NCI-H2029 treated with DMSO at 0.1 percent for 48 hours (cell line): ENCODE measurements at regions not wholly inside any gene's neighbourhood (a gene's known extent, or its start where the extent isn't known, plus 50 kb on each side); places are given as distances from the start of the nearest gene placed in this dataset.

ENCODE experiments used
- DNase-seq: peaks from one replicate; lab custom pipeline; 2025; lab: John Stamatoyannopoulos, UW

DNA sequence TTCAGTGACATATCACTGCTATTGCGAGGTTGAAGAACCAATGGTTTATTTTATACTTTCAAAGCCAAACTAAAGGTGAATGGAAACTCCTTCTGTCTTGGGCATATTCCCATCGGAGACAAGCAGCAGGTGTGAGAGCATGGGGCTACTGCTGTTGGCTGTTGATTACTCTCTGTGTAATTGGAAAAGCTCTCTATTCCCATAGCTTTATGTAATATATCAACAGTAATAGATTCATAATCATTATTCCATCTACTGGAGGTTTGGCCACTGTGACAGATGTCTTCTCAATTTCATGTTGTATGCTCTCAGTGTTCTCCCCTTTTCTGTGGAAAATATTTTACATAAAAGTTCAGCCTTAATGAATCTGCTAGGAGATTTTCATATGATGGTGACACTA lies 352.0 kb downstream of the BTG1 start:
- no peak for DNase-seq

DNA sequence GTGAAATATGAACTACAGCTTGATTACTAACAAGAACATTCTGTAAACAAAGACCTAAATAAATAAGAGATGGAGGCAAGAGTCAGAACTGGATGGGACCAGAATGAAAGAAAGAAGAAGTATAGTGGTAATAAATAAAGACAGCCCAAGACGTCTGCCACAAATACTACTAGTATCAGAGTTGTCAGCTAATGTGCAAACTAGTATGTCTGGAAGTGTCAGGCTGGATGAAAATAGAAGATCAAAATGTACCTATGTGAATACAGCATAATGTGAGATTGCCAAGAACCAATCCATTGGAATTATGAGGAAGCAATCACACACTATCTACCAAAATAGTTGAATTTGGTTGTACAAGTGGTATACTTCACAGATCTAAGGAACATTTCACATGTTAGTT lies 353.0 kb downstream of the BTG1 start:
- DNase-seq = no peak

DNA sequence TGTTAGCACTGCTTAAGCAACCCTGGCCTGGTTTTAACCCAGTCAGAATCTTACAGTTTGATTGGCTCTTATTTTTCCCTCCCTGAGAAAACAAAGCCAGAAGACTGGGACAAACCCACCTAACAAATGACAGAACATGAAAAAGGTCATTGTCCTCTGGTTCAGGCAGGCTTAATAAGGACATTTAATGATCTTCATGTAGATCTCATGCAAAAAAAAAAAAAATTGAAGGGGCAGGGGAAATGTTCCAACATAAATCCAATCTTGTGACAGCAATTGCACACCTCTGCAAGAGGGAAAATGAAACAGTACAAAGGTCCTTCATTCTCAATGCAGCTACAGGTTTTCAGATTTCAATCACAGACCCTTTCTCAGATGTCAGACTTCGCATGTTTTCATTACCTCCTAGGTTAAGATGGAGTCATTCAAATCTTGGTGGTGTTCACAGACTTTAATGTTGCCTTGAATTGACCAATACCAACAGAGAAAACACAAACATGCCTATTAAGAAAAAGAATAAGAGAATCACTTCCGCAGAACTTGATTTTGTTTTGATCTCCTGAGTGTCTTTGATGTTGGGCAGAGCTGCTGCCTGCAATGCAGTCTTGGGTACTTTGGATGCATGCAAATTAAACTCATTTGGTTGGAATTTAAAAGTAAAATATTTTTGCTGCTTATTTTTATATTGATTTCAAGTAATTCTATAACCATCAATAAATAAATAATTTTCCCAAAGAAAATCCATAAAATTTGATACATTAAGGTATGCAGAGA lies 359.0 kb downstream of the BTG1 start:
- DNase-seq = no peak

DNA sequence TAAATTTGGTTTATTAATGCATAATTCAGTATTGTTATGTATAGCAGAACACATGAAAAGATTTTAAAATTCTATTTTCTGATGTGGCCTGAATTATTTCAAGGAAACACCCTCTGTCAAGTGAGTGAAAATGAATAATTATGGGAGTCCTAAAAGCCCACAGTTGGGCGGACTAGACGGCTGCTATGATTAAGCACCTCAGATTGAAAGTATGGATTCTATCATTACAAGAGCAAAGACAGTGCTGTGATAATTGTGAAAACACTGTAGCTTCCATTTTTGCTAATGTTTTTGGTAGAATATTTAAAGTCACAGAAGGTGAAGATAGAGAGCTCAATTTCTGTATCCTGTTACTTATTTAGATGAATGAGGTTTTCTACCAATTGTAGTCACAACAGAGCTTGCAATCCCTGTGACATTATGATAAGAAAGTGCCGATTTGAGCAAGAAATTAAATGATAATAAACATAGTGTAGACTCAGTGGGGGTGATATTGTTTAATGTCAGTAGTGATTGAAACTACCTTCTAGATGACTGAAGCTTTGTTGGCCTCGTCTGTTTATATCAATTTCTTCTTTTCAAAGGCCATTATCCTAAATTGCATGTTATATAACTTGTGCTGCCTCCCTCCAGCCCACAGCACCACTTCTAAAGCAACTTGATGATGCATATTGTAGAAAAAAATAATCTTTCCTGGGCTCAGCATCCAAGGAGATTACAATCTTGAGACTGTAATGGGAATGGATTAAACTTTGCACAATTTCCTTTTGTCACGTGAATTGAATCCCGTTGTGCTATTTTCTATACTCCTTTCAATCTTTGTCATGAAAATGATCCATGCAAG lies 359.8 kb downstream of the BTG1 start:
- no peak for DNase-seq

DNA sequence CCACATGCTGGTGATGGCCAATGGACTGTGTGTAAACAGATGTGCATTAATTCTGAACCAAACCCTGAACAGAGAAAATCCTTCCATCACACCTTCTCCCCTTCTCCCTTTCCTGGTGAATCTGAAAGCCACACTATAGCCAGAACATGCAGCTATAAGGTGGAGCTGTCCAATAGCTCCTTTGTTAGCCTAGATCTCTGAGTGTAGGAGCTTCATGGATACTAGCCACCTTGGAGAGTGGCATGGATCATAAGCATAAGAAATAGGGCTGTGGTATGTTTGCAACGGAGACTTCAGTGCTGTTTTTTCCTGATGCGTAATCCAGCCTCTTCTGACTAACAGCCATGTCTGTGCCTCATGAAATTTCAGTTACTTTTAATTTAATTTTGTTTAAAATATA lies 364.5 kb downstream of the BTG1 start:
- DNase-seq = no peak

DNA sequence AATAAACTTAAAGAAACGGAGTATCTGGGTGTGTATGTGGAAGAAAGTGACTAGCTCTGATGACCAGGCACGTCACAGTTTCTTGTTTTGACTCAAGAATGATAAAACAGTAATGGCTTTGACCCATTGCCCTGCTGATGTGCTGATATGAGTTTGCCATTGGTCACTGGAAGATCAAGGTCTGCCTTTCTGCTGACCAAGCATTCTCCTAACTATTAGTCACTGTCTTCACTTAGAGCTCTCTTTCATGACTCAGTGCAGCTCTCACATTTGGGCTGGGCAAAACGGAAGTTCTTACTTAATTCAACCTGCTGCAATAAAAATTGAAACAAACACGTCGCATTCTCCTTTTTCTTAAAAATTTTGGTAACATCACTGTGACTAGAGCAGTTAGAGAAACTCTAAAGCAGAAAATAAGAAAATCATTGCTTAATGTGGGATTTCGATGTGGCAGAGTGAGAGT lies 366.7 kb downstream of the BTG1 start:
- DNase-seq = no peak

DNA sequence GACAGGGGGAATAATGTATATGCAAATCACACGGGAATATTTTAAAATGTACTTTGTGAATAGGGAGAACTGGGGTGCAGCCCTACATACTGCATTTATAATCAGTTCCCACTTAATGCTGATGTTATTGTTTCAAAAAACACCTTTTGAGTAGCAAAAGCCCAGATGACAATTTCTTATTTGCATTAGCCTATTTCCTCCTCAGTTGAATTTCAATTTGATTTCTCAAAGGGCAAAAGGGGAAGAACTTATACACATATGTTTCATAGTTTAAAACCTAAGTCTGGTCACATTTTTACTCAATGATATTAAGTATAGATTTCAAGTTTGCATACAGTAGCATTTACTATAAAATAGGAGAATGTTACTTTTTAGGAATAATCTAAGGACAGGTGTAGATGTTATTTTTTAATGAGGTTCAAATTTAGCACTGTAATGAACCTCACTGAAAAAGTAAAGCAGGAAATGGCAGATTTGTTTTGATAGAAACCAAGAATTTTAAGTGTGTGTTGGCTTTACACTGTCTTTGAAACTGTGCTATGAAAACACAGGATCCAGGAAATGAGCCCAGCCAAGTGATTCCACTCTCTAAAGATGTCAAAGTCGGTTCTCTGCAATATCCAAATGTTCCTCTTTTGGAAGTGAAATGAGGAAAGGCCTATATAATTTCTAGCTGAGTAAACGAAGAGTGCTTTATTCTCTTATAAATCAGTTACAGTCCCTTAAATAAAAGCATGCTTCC lies 367.4 kb downstream of the BTG1 start:
- no peak for DNase-seq

DNA sequence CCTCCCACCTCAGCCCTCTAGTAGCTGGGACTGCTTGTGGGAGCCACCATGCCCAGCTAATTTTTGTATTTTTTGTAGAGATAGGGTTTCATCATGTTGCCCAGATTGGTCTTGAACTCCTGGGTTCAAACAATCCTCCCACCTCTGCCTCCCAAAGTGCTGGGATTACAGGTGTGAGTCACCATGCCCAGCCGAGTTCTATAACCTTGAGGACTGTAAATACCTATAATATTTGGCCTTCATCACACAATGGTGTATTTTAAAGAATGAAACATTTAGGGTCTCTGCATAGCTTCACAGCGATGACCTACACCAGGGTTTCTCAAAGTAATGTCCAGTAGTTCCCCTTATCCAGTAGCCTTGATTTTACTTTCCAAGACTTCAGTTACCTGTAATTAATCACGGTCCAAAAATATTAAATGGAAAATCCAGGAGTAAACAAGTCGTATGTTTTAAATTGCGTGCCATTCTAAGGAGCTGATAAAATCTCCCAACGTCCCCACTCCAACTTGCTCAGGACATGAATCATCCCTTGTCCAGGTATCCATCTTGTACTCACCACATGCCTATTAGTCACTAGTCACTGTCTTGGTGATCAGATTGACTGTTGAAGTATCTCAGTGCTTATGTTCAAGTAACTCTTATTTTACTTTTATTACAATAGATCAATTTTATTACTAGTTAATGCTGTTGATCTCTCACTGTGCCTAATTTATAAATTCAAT lies 368.2 kb downstream of the BTG1 start:
- DNase-seq = no peak

DNA sequence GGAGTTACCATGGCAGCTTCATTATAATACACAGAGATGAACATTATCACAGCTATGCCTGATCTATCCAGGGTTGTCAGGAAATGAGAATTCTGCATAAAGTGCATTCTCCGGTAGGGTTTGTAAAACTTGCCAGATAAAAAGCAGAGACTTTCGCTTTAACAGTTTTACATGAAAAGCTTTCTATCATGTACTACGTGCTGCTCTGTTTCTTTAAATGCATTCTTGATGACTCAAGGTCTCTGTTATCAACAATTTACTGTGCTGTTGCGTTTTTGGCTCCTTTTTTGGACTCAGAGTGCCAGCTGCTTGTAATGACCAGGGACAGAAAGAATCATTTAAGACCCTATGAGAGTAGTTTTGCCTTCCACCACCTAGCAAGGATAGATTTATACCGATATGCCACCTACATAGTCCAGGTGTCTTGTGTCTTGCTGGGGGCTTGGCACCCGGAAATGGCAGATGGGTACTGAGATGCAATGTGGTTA lies 371.2 kb downstream of the BTG1 start:
- DNase-seq = no peak

DNA sequence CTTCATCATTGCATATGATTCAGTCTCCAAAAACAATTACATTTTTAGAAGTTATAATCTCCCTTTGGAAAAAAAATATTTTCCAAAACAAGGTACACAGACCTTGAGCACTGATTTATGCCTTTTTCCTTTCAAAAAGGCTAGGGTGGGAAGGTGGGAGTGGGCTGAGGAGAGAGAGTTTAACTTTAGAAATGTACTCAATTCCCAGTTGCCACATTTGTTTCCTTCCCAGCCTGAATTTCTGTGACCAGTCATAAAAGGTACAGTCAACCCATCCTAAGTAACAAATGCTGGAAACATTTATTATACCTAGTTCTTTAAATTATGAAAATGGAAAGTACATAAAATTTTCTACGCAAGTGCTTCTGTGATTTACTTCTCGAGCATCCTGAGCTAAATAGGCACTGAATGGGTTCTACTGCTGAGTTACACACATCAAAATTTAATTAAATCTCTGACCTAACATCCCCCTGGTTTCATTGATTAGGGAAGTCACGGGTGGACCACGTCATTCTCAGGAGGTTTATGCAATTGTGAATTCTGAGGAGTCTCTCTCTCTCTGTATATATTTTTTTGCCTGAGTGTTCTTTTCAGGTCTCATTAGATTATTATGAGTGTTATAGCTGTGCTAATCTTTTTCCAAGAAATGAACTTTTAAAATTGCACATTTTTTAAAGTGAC lies 371.8 kb downstream of the BTG1 start:
- no peak for DNase-seq

DNA sequence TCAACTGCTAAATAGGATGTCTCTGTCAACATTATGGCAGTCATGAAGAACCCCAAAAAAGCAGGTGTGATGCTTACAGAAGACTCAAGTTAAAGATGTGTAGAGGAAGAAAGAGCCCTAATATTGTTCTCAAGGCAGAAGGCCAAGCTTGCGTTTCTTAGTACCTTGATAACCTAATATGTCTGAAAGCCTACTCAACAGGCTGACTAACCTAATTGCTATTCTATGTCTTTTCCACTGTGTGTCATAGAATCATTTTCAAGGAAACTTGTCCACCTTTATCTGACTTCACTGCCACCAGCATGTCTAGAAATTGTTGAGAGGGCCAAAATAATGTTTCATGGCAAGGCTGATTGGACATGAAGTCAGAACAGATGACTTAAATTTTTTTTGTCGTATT lies 373.2 kb downstream of the BTG1 start:
- no peak for DNase-seq

DNA sequence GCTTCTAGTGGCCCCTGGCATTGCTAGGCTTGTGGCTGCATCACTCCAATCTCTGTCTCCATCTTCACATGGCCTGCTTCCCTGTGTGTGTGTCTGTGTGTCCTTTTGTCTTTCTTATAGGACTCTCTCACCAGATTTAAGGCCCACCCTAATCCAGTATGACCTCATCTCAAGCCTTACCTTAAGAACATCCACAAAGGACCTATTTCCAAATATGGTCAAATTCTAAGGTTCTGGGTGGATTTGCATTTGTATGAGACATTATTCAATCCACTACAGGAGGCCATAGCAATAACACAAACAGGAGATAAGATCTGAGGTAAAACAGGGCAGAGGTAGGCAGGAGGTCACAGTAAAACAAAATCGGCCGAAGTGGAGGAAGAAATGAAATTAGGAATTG lies 375.9 kb downstream of the BTG1 start:
- DNase-seq = no peak

DNA sequence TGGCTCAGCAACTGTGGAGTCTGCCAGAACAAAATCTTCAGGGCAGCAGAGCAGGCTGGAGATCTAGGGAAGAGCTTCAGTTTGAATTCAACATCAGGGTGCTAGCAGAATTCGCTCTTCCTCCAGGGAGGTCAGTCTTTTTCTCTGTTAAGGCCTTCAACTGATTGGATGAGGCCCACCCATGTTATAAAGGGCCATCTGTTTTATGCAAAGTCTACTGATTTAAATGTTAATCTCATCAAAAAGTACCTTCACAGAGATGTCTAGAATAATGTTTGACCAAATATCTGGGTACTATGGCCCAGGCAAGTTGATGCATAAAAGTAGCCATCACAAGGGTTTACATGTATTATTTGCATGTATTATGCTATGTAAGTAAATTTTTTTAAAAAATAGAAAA lies 378.4 kb downstream of the BTG1 start:
- DNase-seq = no peak

DNA sequence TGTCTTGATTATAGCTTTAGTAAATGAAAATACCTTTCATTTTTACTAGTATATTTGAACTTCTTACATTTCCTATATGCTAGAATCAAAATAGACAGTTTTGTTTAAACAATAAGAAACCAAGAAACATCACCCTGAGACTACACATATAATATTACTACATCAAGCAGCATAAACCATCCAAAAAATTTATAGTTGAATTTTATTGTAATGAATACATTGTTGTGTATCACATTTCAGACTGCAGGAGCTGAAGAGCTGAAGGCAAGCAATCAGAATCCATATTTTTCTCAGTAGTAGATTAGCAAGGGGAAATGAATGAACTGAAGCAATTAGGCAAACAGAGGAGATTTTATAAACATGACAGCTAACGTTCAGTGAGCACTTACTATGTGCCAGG lies 379.2 kb downstream of the BTG1 start:
- DNase-seq = no peak

DNA sequence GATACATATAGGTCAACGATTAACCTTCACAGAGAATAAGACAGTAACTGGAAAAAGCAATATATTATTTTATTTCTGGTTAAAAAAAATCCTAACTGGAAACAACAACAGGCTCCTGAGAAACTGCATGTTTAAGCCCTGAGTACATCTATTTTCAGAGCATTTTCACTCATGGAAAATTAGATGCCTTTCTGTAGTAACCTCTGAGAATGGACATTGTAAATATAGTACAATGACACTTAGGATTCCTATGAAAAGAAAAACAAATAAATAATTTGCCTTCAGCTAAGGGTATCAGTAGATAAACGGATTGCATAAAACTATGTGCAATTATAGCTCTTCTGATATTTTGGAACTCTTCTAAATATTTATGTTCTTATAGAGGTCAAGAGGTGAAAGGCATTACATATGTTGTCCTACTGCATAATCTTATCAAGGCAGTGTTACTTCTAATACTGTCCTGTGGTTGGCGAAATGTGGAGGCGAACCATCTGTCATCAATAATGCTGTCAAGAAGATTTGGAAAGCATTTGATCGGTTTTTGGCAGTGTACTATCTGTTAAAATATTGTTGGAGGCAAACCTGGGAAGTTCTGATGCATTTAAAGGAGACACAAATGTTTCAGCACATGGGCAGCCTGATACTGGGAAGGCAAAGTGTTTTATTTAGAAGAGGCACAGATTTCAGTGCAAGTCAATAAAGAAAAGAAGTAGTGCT lies 381.8 kb downstream of the BTG1 start:
- DNase-seq = no peak

DNA sequence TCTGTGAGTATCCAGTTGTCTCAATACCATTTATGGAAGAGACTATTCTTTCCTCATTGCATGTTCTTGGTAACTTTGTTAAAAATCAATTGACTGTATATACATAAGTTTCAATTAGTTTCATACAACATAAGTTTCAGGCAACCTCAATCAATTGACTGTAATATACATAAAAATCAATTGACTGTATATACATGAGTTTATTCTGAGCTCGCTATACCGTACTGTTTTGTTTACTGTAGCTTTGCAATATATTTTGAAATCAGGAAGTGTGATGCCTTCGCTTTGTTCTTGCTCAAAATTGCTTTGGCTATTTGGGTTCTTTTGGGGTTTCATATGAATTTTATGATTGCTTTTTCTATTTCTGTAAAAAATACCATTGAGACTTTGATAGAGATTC lies 392.0 kb downstream of the BTG1 start:
- DNase-seq = no peak

DNA sequence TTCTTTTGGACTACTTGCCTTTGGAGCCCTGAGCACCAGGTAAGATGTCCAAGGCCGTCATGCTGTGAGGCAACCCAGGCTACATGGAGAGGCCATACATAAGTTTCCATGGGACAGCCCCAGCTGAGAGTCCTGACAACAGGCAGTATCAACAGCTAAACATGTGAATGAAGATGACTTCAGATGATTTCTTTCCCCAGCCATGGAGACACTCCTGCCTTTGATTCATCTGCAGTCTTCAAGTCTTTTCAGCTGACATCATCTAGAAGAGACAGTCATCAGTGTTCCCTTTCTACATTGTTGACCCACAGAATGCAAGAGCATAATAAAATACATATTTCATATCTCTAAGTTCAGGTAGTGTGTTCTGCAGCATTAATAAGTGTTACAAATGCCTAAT lies 398.7 kb downstream of the BTG1 start:
- no peak for DNase-seq

DNA sequence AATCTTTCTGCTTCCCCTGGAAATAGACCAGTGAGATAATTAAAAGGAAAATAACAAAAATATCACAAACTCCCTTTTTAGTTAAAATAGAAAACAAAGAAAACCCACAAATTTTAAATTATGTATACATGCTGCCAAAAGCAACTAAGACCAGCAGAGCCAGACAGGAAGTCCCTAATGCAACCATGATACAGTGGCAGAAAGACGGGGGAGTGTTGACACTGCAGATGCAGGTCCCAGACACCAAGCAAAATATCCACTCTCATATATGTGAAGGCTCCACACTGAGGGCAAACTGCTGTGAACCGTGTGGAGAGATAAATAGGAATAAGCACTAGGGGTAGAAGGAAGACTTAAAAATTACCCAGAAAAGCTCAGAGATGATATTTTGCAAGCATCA lies 401.0 kb downstream of the BTG1 start:
- no peak for DNase-seq

DNA sequence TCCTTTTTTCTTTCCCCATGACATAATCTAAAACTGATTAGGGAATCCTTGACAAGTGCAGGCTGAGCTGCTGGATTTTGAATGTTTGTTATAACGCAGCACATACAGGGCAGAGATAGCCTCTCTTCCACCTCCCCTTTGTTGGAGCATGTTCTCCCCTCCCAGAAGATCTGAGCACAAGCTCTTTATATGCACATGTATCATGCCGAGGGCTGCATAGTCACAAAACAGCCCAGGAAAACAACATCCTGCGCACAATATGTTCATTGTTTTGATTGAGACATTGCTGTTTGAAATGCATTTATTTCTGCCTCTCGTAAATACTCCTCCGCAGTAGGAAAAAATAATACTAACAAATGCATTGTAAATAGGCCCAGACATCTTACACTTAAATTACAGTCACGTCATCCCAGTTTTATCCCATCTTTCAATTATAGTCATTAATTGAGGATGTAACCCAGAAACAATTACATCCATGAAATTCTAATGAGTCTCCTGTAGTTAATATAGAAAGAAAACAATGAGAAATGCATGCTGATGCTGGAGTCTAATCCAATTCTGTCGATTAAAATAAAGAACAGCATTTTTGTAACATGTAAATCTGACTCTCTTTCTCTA lies 401.8 kb downstream of the BTG1 start:
- DNase-seq = no peak

DNA sequence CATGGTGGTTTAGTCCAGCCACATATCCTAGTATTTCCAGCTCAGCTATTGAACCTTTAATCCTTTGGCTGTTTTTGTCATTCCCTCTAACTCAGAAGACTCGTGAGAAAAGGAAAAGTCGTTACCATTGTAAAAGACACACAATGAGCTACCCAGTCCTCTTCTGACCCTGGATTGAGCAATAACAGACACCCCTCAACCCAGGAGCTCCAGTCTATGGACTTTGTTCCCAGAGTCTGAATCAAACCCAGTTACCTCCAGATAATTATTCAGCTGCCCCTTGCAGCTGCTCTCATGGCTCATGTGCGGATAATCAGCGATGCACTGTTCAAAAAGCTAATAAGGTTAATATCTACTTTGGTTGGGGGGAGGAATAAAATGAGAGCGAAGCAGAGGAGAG lies 402.4 kb downstream of the BTG1 start:
- DNase-seq = no peak
